ENCODE measurements at regions not wholly inside any gene's neighbourhood (a gene's known extent, or its start where the extent isn't known, plus 50 kb on each side); places are given as distances from the start of the nearest gene placed in this dataset.

- Histone ChIP-seq H3K4me3 (ENCODE audit: low read length) (no peak overlapping the region), H3K27me3 (replicated peaks; ENCODE audit: insufficient read depth, low read length) (no peaks in the 10 kb centered on the region), H3K4me2 (ENCODE audit: low read depth, low read length) (no peak overlapping the region), H4K20me1 (ENCODE audit: insufficient read depth, low read length) (no peaks in the 10 kb centered on the region), H3K4me1 (ENCODE audit: low read length) (no peaks in the 10 kb centered on the region), H3K79me2 (ENCODE audit: low read length) (no peaks in the 10 kb centered on the region), H3K9ac (ENCODE audit: low read length) (no peak overlapping the region), H3K27ac (ENCODE audit: low read length) (no peak overlapping the region), H3K9me3 (replicated peaks; ENCODE audit: insufficient read depth, low read length) (no peaks in the 10 kb centered on the region), H3F3A (ENCODE audit: insufficient read depth, low read length) (no peaks in the 10 kb centered on the region), H2AFZ (ENCODE audit: low read length) (no peak overlapping the region), H3K36me3 (replicated peaks; ENCODE audit: insufficient read depth, low read length) (no peaks in the 10 kb centered on the region), H3K9me2 (replicated peaks; ENCODE audit: insufficient read depth, low read length) (no peaks in the 10 kb centered on the region)
- TF ChIP-seq EZH2phosphoT487 (IDR thresholded peaks at IDR 0.05; ENCODE audit: low read length) (no peak), EZH2 (optimal IDR thresholded peaks at IDR 0.05; ENCODE audit: low read depth, low read length) (no peak)
- TF ChIP-seq, protein P1, sequence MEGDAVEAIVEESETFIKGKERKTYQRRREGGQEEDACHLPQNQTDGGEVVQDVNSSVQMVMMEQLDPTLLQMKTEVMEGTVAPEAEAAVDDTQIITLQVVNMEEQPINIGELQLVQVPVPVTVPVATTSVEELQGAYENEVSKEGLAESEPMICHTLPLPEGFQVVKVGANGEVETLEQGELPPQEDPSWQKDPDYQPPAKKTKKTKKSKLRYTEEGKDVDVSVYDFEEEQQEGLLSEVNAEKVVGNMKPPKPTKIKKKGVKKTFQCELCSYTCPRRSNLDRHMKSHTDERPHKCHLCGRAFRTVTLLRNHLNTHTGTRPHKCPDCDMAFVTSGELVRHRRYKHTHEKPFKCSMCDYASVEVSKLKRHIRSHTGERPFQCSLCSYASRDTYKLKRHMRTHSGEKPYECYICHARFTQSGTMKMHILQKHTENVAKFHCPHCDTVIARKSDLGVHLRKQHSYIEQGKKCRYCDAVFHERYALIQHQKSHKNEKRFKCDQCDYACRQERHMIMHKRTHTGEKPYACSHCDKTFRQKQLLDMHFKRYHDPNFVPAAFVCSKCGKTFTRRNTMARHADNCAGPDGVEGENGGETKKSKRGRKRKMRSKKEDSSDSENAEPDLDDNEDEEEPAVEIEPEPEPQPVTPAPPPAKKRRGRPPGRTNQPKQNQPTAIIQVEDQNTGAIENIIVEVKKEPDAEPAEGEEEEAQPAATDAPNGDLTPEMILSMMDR (IDR thresholded peaks at IDR 0.05; ENCODE audit: low read length), result no peak
- no peak for DNase-seq
Measured at GRCh38 chr10:36624551-36625100, 500.8 kb upstream of the ANKRD30A start.

DNA sequence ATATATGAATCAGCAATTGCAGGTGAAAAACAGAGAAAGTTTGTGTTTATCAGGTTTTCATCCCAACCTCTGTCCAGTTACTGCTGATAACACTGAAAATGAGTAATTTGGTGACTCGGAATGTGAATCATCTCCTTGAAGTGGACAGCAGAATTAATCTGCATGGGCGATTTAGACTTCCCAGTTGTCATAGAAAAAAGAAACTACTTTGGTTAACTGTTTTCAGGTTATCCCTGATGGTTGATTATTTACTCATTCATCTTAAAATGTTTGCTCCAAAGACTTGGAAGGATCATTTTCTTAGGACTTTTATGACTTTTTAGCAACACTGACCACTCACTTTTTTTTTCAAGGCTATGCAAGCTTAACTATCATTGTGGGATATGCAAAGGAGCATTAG is 504.1 kb upstream of the ANKRD30A start:
- Histone ChIP-seq H3K79me2 (ENCODE audit: low read length) (no peaks in the 10 kb centered on the region), H3K9ac (ENCODE audit: low read length) (no peak overlapping the region), H3K36me3 (replicated peaks; ENCODE audit: insufficient read depth, low read length) (no peaks in the 10 kb centered on the region), H3K4me2 (ENCODE audit: low read depth, low read length) (no peak overlapping the region), H2AFZ (ENCODE audit: low read length) (no peak overlapping the region), H3K27ac (ENCODE audit: low read length) (no peak overlapping the region), H3K9me3 (replicated peaks; ENCODE audit: insufficient read depth, low read length) (no peaks in the 10 kb centered on the region), H3F3A (ENCODE audit: insufficient read depth, low read length) (no peaks in the 10 kb centered on the region), H3K9me2 (replicated peaks; ENCODE audit: insufficient read depth, low read length) (no peaks in the 10 kb centered on the region), H3K27me3 (replicated peaks; ENCODE audit: insufficient read depth, low read length) (no peaks in the 10 kb centered on the region), H3K4me3 (ENCODE audit: low read length) (no peak overlapping the region), H3K4me1 (ENCODE audit: low read length) (no peaks in the 10 kb centered on the region), H4K20me1 (ENCODE audit: insufficient read depth, low read length) (no peaks in the 10 kb centered on the region)
- no peak for DNase-seq
- TF ChIP-seq EZH2phosphoT487 (IDR thresholded peaks at IDR 0.05; ENCODE audit: low read length) (no peak), EZH2 (optimal IDR thresholded peaks at IDR 0.05; ENCODE audit: low read depth, low read length) (no peak)
- TF ChIP-seq, protein P1 (IDR thresholded peaks at IDR 0.05; ENCODE audit: low read length), result no peak

DNA sequence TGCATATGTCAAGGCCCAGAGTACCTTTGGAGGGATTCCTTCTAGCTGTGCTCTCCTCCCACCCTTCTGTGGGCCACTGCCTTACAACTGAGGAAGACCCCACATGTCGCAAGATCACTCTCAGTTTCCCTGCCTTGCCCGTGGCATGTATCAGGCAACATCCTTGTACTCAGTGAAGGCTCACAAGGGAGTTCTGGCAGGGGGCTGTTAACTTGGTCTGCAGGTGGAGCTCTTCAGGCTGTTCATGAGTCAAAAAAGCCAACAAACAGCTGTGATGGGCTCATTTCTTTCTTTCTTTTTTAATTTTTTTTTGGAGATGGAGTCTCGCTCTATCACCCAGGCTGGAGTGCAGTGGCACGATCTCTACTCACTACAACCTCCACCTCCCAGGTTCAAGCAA is 513.0 kb upstream of the ANKRD30A start:
- no peak for DNase-seq
- no peak overlapping the region for H3K4me2 ChIP-seq (ENCODE audit: low read depth, low read length)
- H3K79me2 ChIP-seq (ENCODE audit: low read length), result no peaks in the 10 kb centered on the region
- H3K27ac ChIP-seq (ENCODE audit: low read length), result no peak overlapping the region
- H3K4me1 ChIP-seq (ENCODE audit: low read length), result no peaks in the 10 kb centered on the region
- no peak for TF ChIP-seq EZH2 (optimal IDR thresholded peaks at IDR 0.05; ENCODE audit: low read depth, low read length)
- TF ChIP-seq, protein P1 (IDR thresholded peaks at IDR 0.05; ENCODE audit: low read length), result no peak
- no peak for TF ChIP-seq EZH2phosphoT487 (IDR thresholded peaks at IDR 0.05; ENCODE audit: low read length)
- H3F3A ChIP-seq (ENCODE audit: insufficient read depth, low read length), result no peaks in the 10 kb centered on the region
- H3K27me3 ChIP-seq (replicated peaks; ENCODE audit: insufficient read depth, low read length), result no peaks in the 10 kb centered on the region
- H3K36me3 ChIP-seq (replicated peaks; ENCODE audit: insufficient read depth, low read length), result no peaks in the 10 kb centered on the region
- H3K9me2 ChIP-seq (replicated peaks; ENCODE audit: insufficient read depth, low read length), result no peaks in the 10 kb centered on the region
- H4K20me1 ChIP-seq (ENCODE audit: insufficient read depth, low read length), result no peaks in the 10 kb centered on the region
- H3K9me3 ChIP-seq (replicated peaks; ENCODE audit: insufficient read depth, low read length), result no peaks in the 10 kb centered on the region
- no peak overlapping the region for H2AFZ ChIP-seq (ENCODE audit: low read length)
- H3K9ac ChIP-seq (ENCODE audit: low read length), result no peak overlapping the region
- H3K4me3 ChIP-seq (ENCODE audit: low read length), result no peak overlapping the region

Data from MM.1S (cell line).